GM18870 (cell line): ENCODE measurements at regions not wholly inside any gene's neighbourhood (a gene's known extent, or its start where the extent isn't known, plus 50 kb on each side); places are given as distances from the start of the nearest gene placed in this dataset.
"Not testable (repeated sequence)": the region's sequence is repeated elsewhere in the genome, so short reads cannot be mapped to it uniquely, and the experiment has no call there.

Experiments
- ATAC-seq: cut with Tn5 transposase; IDR thresholded peaks from one replicate; pipeline ENCODE4 v1.9.1; 2021; ENCODE audit warnings: moderate library complexity; ENCODE audit not compliant: unreplicated experiment

- no peak for ATAC-seq
Observed at GRCh38 chr21:27382404-27382803, 415.5 kb upstream of the ADAMTS5 start.

GRCh38 chr21:27380303-27380702 is 413.4 kb upstream of the ADAMTS5 start:
- no peak for ATAC-seq

DNA sequence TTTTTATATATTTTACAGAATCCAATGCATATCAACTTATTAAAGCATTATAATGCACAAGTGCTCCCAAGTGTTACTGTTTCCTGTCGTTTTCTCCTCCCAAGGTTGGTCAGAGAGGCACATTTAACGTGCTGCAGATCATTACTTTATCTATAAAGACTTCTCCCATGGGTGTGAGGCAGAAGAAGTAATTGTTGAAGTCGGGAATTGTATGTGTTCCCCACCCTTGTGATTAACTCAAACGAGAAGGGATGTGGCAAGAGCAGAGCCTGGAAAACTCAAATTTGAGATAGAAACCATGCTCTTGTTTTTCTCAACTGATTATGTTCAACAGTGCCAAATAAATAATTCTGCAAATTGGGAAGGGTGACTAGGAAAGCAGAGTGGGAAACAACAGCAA is 412.5 kb upstream of the ADAMTS5 start:
- no peak for ATAC-seq

GRCh38 chr21:27372381-27372780 is 405.5 kb upstream of the ADAMTS5 start:
- ATAC-seq, result no peak

DNA sequence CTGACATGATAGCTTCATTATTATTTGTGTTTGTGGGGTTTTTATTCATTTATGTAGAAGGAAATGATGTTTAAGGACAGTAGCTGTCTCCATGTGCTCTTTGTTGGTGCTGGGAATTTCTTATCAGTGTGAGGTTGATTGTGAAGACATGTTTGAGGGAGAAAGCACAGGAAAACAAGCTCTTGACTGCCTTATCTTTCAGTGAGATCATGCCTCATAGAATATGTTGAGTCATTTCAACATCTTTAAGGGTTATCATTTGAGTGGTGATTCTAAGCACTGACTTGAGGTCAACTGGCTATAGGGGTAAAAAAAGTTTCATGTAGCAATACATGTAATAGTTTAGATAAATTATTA is 405.1 kb upstream of the ADAMTS5 start:
- no peak for ATAC-seq

- ATAC-seq, result no peak
Observed at GRCh38 chr21:27371115-27371974, 404.5 kb upstream of the ADAMTS5 start.

DNA sequence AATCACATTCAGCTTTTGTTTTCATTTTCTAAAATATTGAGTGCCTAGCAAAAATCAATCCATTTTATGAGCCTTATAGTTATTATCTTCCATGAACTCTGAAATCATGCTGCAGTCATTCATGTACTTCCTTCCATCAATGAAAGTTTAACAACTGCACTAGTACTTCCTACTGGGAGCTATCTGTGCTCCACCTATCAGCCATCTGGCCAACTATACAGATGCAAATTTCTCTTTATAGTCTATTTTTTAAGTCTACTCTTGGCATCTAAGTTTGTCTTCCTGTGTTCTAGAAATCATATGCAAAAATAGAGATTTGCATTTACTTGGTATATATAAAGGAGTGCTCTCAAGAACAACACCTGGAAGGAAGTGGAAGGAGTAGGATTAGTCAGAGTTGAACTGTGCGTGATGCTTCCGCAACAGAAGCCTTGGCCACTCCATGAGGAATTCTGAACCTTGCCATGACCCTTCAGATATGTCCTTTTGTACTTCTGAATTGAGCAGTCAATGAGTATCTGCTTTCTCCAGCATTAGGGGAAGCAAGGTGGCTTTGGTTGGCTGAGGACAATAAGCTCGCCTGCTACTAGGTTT is 403.2 kb upstream of the ADAMTS5 start:
- no peak for ATAC-seq

GRCh38 chr21:27369234-27369633 is 402.3 kb upstream of the ADAMTS5 start:
- ATAC-seq, result no peak

DNA sequence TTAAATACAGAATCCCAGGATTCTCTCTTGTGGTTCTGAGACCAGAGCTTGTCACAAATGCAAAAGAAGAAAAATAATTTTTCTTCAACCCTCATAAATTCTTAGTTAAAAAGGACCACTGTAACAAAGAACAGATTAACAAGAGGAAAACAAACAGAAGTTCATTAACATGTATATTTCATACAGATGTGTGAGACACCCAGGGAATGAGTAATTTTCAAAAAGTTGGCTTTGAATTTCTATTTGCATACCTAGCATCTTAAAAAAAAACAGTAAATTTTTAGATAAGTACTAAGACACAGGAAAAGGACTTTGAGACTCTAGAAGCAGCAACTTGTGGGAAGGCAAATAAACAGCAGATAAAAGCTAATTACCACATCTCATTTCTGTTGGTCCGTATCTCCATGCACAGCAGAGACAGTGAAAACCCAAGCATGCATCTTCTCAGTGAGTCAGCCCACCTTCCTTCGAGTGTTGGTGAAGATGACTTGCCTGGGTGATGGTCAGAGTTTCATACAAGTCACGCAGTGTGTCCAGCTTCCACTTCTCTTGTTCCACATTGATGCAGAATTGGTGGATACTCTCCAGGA is 399.9 kb upstream of the ADAMTS5 start:
- no peak for ATAC-seq

DNA sequence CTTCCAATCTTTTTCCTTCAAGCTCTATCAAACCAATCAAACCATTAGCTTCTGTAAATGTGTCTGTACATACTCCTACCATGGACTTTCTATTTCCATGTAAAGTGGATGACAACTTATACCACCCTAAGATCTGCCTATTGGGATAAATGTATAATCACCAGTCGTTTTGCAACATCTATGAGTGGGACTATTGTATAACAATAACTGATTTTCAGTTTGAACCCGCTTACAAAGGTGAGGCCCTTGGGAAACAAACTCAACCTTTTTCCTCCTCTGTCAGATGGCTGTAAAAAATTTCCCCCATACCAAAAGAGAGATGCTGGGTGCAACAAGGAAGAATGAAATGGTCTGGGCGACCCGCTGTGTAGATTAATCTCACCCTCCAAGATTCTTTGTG is 399.1 kb upstream of the ADAMTS5 start:
- ATAC-seq, result no peak

DNA sequence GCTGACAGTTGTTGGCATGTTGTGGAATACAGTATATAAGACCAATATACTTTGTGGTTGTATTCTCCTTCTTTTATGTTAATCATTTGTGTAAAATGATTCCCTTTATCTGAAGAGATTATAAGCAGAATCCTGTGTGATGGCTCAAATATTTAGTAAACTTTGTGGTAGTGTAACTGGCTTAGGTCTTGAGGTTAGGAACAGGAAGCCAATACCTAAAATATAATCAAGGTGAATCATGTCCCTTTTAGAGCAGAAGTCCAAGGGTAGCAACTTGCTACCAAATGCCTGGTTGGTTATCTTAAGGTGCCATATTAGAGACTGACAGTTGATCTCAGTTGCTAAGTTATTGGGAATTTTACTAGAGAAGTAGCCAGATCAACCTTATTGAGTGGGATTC is 398.5 kb upstream of the ADAMTS5 start:
- ATAC-seq, result no peak

DNA sequence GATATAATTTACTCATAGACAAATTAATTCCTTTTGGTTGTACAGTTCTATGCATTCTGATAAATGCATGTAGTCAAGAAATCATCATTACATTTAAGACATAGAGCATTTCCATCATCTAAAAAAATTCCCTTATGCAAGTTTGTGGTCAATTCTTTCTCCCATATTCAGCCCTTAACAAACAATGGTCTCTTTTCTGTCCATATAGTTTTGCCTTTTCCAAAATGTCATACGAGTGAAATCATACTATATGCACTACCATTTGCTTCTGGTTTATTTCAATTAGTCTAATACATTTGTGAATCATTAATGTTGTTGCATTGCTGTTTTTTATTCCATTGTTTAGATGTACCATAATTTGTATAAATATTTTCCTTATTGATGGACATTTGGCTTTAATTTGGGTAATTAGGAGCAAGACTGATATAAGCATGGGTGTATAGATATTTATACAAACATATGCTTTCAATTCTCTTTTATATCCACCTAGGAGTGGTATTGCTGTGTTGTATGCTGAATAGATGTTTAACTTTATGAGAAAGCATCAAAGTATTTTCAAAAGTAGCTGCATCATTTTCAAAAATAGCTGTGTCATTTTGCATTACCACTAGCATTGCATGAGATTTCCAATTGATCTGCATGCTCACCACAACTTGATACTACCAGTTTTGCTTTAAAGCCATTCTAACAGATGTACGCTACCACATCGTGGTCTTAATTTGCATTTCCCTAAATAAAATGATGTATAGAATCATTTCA is 397.0 kb upstream of the ADAMTS5 start:
- ATAC-seq, result no peak

DNA sequence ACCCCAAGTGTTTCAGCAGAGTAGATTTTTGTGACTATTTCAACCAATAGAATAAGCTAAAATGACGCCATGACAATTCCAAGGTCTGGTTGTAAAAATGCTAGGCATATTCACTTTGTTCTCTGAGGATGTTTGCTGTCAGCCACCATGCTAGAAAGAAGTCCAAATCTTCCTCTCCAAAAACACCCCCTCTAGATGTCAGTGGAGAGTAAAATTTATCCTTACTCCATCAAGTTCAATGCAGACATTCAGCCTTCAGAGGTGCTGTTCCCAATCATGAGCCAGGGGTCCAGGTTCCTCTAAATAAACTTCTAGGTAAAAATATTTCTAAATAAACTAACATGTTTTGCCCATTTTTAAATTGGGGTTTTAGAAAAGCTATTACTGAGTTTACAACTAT is 395.4 kb upstream of the ADAMTS5 start:
- ATAC-seq, result no peak

DNA sequence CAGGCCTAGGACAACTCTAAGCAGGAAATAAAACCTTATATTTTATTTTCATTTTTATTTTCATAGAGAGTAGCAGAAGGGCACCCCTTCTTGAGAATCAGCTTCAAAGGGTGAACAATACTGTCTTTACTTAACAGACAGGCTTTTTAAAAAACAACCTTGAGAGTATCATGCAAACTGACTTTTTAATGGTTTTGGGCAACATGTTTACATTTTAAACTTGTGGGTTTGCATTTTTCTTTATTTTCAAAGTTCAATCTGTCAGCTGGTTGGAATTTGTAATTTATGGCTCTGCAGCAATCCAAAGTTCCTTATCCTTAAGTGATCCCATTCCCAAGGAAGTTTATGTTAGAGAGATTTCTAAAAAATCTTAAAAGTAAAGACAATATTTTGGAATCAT is 392.3 kb upstream of the ADAMTS5 start:
- no peak for ATAC-seq

DNA sequence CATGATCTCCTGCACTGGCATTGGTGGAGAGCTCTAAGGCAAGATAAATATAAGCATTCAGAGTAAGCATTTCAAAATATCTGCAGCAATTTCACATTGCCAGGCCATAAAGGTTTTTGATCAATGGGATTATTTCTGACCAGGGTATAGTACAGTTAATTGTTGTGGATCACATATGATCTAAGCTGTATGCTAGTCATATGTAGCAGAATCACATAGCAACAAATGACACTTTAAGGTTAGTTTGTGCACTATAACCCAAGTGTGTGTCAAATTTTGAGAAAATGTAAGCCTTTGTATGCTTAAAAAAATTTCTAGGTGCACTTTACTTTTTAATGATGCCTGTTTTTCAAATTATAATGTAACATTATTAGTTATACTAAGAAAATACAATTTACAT is 386.0 kb upstream of the ADAMTS5 start:
- no peak for ATAC-seq

GRCh38 chr21:27346041-27346448 is 379.2 kb upstream of the ADAMTS5 start:
- no peak for ATAC-seq

DNA sequence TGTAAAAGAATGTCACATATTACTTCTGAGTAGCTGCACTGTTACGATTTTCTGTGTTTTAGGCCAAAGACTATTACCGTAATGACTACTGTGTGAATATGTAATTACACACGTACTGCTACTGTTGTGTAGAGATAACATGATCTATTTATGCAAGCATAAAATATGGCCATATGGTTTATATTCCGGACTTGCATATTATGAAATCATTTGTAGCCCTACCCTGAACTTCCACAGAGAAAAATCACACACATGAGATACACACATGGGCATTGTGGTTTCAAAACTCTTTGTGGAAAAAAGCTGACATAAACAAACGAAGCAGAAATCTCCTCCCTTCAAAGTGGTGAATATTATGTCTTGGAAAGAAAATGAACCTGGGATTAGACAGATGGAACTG is 373.0 kb upstream of the ADAMTS5 start:
- no peak for ATAC-seq

- ATAC-seq, result not testable (repeated sequence)
Observed at GRCh38 chr21:27338007-27338406, 371.1 kb upstream of the ADAMTS5 start.

DNA sequence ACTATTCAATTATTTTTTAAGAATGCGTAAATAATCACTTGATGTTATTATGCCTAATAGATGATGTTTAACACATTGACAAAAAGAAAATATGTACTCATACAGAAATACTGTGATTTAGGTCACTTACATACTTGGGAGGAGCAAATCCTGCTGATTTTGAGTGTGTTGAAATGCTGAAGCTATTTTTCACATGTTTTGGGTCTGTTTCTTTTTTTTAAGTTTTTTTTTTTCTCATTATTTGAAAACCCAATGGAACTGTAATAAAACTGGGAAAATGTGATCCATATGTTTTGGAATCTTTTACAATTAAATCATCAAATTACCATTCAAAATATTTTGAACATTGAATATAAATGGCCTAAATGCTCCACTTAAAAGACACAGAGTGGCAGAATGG is 366.2 kb upstream of the ADAMTS5 start:
- ATAC-seq, result no peak

DNA sequence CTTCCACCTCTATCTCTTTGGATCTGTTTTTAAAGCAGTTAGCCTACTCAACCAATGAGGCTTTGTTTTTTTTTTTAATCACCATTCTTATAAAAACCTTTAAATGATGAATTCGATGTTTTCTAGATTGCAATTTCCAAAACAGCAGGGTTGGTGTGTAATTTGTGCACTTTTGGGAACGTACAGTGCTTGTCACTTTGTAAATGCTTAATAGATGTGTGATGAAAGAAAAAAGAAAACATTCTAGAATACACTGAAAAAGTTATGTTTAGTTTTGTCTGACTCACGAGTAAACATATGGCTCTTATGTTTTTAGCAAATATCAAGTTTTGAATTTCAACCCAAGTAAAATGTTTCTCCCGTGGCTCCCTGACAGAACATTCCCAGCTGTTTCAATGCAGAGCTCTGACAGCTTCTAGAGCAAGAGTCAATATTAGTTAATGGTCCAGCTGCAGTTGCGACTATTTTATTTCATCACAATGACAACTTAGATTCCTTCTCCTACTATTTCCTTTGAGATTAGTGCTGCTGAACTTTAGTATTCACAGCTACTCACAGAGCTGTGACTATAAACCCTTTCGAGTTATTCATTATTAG is 362.5 kb upstream of the ADAMTS5 start:
- no peak for ATAC-seq

- no peak for ATAC-seq
Observed at GRCh38 chr21:27326301-27326700, 359.4 kb upstream of the ADAMTS5 start.
